Mesenchymal stem cell (in vitro differentiated cells and primary cell): ENCODE measurements at regions not wholly inside any gene's neighbourhood (a gene's known extent, or its start where the extent isn't known, plus 50 kb on each side); places are given as distances from the start of the nearest gene placed in this dataset.
A peak's percentile ranks its signal among the peaks of the same experiment; 100 is the strongest.

Experiments used
- DNase-seq: peaks from one replicate; pipeline ENCODE4 v3.0.0-alpha.2; 2013
- H2AFZ ChIP-seq: one replicate; pipeline ENCODE4 v1.6.1; 2013; ENCODE audit warnings: low read depth, mild to moderate bottlenecking, control low read depth, inconsistent platforms, low read length, moderate library complexity
- H2AK5ac ChIP-seq: 2 replicates; pipeline ENCODE4 v1.6.1; 2013; ENCODE audit warnings: low read length, moderate library complexity, mild to moderate bottlenecking, inconsistent platforms; ENCODE audit not compliant: severe bottlenecking
- H2BK120ac ChIP-seq: one replicate; pipeline ENCODE4 v1.6.1; 2013; ENCODE audit warnings: low read depth, mild to moderate bottlenecking, inconsistent platforms, low read length, moderate library complexity
- H2BK12ac ChIP-seq, 2 experiments: one replicate each; pipeline ENCODE4 v1.6.1; 2013; ENCODE audit warnings: inconsistent platforms in 2 of 2, low read length in 2 of 2, mild to moderate bottlenecking in 2 of 2, moderate library complexity in 2 of 2, control low read depth in 1 of 2
- H2BK15ac ChIP-seq: one replicate; pipeline ENCODE4 v1.6.1; 2013; ENCODE audit warnings: mild to moderate bottlenecking, low read depth, inconsistent platforms; ENCODE audit not compliant: poor library complexity, severe bottlenecking
- H2BK5ac ChIP-seq: 2 replicates; pipeline ENCODE4 v1.6.1; 2013; ENCODE audit warnings: low read depth, mild to moderate bottlenecking, low read length, control low read depth, inconsistent platforms; ENCODE audit not compliant: poor library complexity, severe bottlenecking
- H3K14ac ChIP-seq, 2 experiments: one replicate each; pipeline ENCODE4 v1.6.1; 2013; ENCODE audit warnings: inconsistent platforms in 2 of 2, low read length in 2 of 2, control low read depth in 1 of 2, mild to moderate bottlenecking in 1 of 2, moderate library complexity in 1 of 2
- H3K18ac ChIP-seq, 2 experiments: one replicate each; pipeline ENCODE4 v1.6.1; 2013; ENCODE audit warnings: inconsistent platforms in 2 of 2, low read length in 2 of 2, control low read depth in 1 of 2, low read depth in 1 of 2, mild to moderate bottlenecking in 1 of 2
- H3K23ac ChIP-seq, 2 experiments: one replicate each; pipeline ENCODE4 v1.6.1; 2013; ENCODE audit warnings: inconsistent platforms in 2 of 2, low read length in 2 of 2, mild to moderate bottlenecking in 2 of 2, moderate library complexity in 2 of 2, control low read depth in 1 of 2
- H3K27ac ChIP-seq: 2 replicates; pipeline ENCODE4 v1.5.1; 2013; ENCODE audit warnings: mild to moderate bottlenecking, moderate library complexity, low read length, control low read depth, inconsistent platforms; ENCODE audit not compliant: poor library complexity, severe bottlenecking
- H3K27me3 ChIP-seq, 2 experiments: 2 replicates each; pipeline versions ENCODE4 v1.6.1 to v1.7.0; 2013; ENCODE audit warnings: low read length in 2 of 2, mild to moderate bottlenecking in 2 of 2, moderate library complexity in 2 of 2, control low read depth in 1 of 2, inconsistent platforms in 1 of 2; ENCODE audit not compliant: control insufficient read depth in 1 of 2, insufficient read depth in 1 of 2
- H3K36me3 ChIP-seq, 2 experiments: 2 replicates each; pipeline versions ENCODE4 v1.6.1 to v1.7.0; 2013; ENCODE audit warnings: low read length in 2 of 2, control low read depth in 1 of 2, inconsistent platforms in 1 of 2, low read depth in 1 of 2, mild to moderate bottlenecking in 1 of 2; ENCODE audit not compliant: insufficient read depth in 2 of 2, control insufficient read depth in 1 of 2
- H3K4ac ChIP-seq, 2 experiments: one replicate each; pipeline ENCODE4 v1.6.1; 2013; ENCODE audit warnings: inconsistent platforms in 2 of 2, low read length in 2 of 2, mild to moderate bottlenecking in 2 of 2, moderate library complexity in 2 of 2, control low read depth in 1 of 2, low read depth in 1 of 2
- H3K4me1 ChIP-seq: 2 replicates; pipeline ENCODE4 v1.6.1; 2013; ENCODE audit warnings: low read depth, low read length, control low read depth; ENCODE audit not compliant: control insufficient read depth, insufficient read depth
- H3K4me2 ChIP-seq: 2 replicates; pipeline ENCODE4 v1.6.1; 2013; ENCODE audit warnings: low read length, mild to moderate bottlenecking, inconsistent platforms; ENCODE audit not compliant: poor library complexity, severe bottlenecking
- H3K4me3 ChIP-seq, 2 experiments: 2 replicates each; pipeline versions ENCODE4 v1.5.1 to v1.7.0; 2013; ENCODE audit warnings: low read length in 2 of 2, mild to moderate bottlenecking in 2 of 2, control low read depth in 1 of 2, low read depth in 1 of 2; ENCODE audit not compliant: insufficient read depth in 1 of 2
- H3K79me1 ChIP-seq: replicated peaks from 2 replicates; pipeline ENCODE4 v1.6.1; 2013; ENCODE audit warnings: mild to moderate bottlenecking, control low read depth, low read length, inconsistent platforms; ENCODE audit not compliant: poor library complexity, severe bottlenecking
- H3K9ac ChIP-seq: 2 replicates; pipeline ENCODE4 v1.7.0; 2013; ENCODE audit warnings: mild to moderate bottlenecking, low read length, moderate library complexity
- H3K9me3 ChIP-seq: 2 replicates; pipeline ENCODE4 v1.7.0; 2013; ENCODE audit warnings: mild to moderate bottlenecking, low read length; ENCODE audit not compliant: control insufficient read depth
- H4K8ac ChIP-seq: one replicate; pipeline ENCODE4 v1.6.1; 2013; ENCODE audit warnings: inconsistent platforms, mild to moderate bottlenecking, low read length, moderate library complexity
- H4K91ac ChIP-seq: one replicate; pipeline ENCODE4 v1.6.1; 2013; ENCODE audit warnings: mild to moderate bottlenecking, low read length, inconsistent platforms
- WGBS: methylation state at CpG from one replicate; pipeline ENCODE4 v1.1.7; 2013; ENCODE audit warnings: mixed read lengths; 5-methylcytosine and 5-hydroxymethylcytosine counted together

DNA sequence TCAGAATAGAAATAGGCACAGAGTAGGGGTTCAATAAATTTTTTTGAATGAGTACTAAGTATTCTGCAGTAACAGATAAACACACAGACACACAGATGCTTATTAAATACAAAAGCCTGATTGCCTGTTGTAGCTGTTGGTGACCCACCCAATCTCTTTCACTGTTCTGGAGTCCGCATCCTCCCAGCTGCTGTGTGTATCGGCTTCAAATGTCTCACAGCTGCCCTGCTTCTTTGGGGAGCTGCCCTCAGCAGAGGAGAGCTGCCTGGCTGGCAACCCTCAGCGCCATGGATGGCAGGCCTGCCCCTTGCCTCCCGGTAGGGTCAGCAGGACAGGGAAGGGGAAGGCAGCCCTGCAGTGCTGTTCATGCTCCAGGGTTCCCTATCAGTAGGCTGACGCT is 50.5 kb upstream of the PRNP start:
- Histone ChIP-seq H2AFZ (no peak overlapping the region), H3K18ac (peak overlapping the region in 1 of 2 experiments; percentile 21), H3K79me1 (no peaks in the 10 kb centered on the region), H3K36me3 (no peaks in the 10 kb centered on the region), H2BK12ac (peak overlapping the region in 1 of 2 experiments; percentile 90), H3K27me3 (no peaks in the 10 kb centered on the region), H2AK5ac (no peak overlapping the region), H3K4me1 (peaks cover 11% of the 10 kb centered on the region), H3K9ac (no peak overlapping the region), H3K4ac (no peak overlapping the region), H2BK5ac (no peak overlapping the region), H3K23ac (peak overlapping the region in 1 of 2 experiments; percentile 94), H2BK15ac (no peak overlapping the region), H3K4me3 (no peak overlapping the region), H4K91ac (peak overlapping the region; percentile 70), H3K4me2 (no peak overlapping the region), H3K9me3 (no peaks in the 10 kb centered on the region), H2BK120ac (no peak overlapping the region), H3K14ac (peak overlapping the region in 1 of 2 experiments; percentile 79), H3K27ac (no peak overlapping the region), H4K8ac (no peak overlapping the region)
- no peak for DNase-seq
- 100% methylated on average over 5 of the region's 5 CpGs for WGBS

DNA sequence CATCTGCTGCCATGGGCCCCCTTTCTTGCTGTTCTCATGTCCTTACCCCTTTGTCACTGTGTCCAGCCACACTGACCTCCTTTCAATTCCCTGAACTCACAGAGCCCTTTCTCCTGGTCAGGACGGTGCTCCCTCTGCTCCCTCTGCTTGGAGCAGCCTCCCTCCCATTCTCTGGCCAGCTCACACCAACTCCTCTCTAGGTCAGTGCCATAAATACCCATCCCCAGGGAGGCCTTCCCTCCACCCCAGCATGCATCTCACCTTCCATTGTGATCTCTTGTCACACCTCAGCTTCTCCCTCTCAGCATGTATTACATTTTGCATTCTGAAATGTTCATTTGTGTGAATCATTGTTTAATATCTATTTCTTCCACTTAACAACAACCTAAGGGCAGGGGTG is 50.9 kb upstream of the PRNP start:
- H2AK5ac ChIP-seq = peak overlapping the region; percentile 98
- WGBS = 88% methylated on average over 1 of the region's 1 CpG

DNA sequence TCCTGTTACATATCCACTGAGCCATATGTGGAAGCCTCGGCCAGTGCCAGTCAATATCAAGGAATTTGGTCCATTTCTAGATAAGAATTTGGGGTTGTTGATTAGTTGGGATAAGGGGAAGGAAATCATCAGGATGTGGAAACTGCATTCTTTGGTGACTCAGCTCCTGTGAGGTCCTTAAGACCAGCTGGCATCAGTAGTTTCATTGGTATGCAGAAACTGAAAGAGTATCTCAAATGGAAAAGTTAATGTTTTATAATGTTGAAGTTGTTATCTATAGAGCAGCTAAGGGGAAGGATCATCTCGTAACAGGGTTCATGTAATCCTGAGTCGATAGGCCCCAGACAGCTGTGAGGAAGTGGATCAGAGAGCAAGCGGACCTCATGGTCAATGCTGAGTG is 52.5 kb upstream of the PRNP start:
- Histone ChIP-seq H3K79me1 (no peaks in the 10 kb centered on the region), H3K14ac (no peak overlapping the region), H3K27ac (peak overlapping the region; percentile 94), H3K9me3 (no peaks in the 10 kb centered on the region), H3K18ac (no peak overlapping the region), H2BK5ac (peak overlapping the region; percentile 75), H2BK120ac (no peak overlapping the region), H3K23ac (no peak overlapping the region), H3K36me3 (no peaks in the 10 kb centered on the region), H3K9ac (peak overlapping the region; percentile 70), H2AFZ (no peak overlapping the region), H2AK5ac (no peak overlapping the region), H3K4me3 (peak overlapping the region in 1 of 2 experiments; percentile 6), H3K4me1 (peaks cover 11% of the 10 kb centered on the region), H2BK12ac (no peak overlapping the region), H3K27me3 (no peaks in the 10 kb centered on the region), H3K4ac (no peak overlapping the region), H4K8ac (no peak overlapping the region), H2BK15ac (no peak overlapping the region), H3K4me2 (peak overlapping the region; percentile 44), H4K91ac (no peak overlapping the region)
- DNase-seq = peak; percentile 80
- 16% methylated on average over 3 of the region's 4 CpGs for WGBS

More for the DNA sequence above, 50.9 kb upstream of the PRNP start:
- H2AFZ ChIP-seq = no peak overlapping the region
- peak overlapping the region; percentile 34 for H4K91ac ChIP-seq
- H2BK5ac ChIP-seq = no peak overlapping the region
- H4K8ac ChIP-seq = peak overlapping the region; percentile 12
- no peak overlapping the region for H3K9ac ChIP-seq
- peak overlapping the region in 1 of 2 experiments; percentile 53 for H3K4ac ChIP-seq
- H3K23ac ChIP-seq = no peak overlapping the region
- H2BK12ac ChIP-seq = peak overlapping the region in 1 of 2 experiments; percentile 4
- H3K27ac ChIP-seq = no peak overlapping the region
- no peaks in the 10 kb centered on the region for H3K36me3 ChIP-seq
- H3K27me3 ChIP-seq = no peaks in the 10 kb centered on the region
- peaks cover 11% of the 10 kb centered on the region for H3K4me1 ChIP-seq
- H3K4me3 ChIP-seq = no peak overlapping the region
- no peaks in the 10 kb centered on the region for H3K9me3 ChIP-seq
- no peak overlapping the region for H3K18ac ChIP-seq
- no peaks in the 10 kb centered on the region for H3K79me1 ChIP-seq
- peak overlapping the region in 1 of 2 experiments; percentile 30 for H3K14ac ChIP-seq
- H3K4me2 ChIP-seq = no peak overlapping the region
- no peak for DNase-seq
- no peak overlapping the region for H2BK15ac ChIP-seq
- no peak overlapping the region for H2BK120ac ChIP-seq

DNA sequence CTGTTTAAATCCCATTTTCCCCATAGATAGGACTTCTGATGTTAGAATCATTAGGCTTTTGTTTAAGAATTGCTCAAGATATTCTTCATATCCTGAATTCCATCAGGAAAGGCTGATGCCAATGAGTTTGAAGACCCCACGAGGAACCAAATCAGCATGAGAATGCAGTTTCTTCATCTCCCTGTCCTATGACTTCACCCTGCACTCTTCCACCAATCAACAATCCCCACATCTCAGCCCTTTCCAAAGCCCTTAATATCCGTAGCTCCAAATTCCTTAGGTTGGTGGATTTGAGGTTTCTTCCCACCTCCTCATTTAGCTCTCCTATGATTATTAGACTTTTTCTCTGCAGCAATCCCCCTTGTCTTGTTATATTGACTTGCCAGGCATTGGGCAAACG is 52.9 kb upstream of the PRNP start:
- Histone ChIP-seq H2BK120ac (no peak overlapping the region), H2BK5ac (peak overlapping the region; percentile 75), H3K18ac (no peak overlapping the region), H3K4me2 (peak overlapping the region; percentile 44), H2BK12ac (no peak overlapping the region), H3K27ac (peak overlapping the region; percentile 94), H2AFZ (no peak overlapping the region), H3K27me3 (no peaks in the 10 kb centered on the region), H3K4me3 (no peak overlapping the region), H2AK5ac (no peak overlapping the region), H4K8ac (no peak overlapping the region), H3K4ac (no peak overlapping the region), H3K23ac (no peak overlapping the region), H3K36me3 (no peaks in the 10 kb centered on the region), H3K79me1 (no peaks in the 10 kb centered on the region), H2BK15ac (no peak overlapping the region), H3K9ac (peak overlapping the region; percentile 70), H3K4me1 (peaks cover 11% of the 10 kb centered on the region), H4K91ac (no peak overlapping the region), H3K14ac (no peak overlapping the region), H3K9me3 (no peaks in the 10 kb centered on the region)
- no peak for DNase-seq
- WGBS = 40% methylated on average over 3 of the region's 3 CpGs
